GM23338 (cell line): ENCODE measurements at regions not wholly inside any gene's neighbourhood (a gene's known extent, or its start where the extent isn't known, plus 50 kb on each side); places are given as distances from the start of the nearest gene placed in this dataset.

Source experiments
- ATAC-seq: fragments of 200-7000 bp; cut with Tn5 transposase; 3 replicates; pipeline ENCODE4 v1.9.1; 2020
- DNase-seq: peaks from one replicate; pipeline ENCODE4 v3.0.0-alpha.2; 2015; ENCODE audit warnings: low spot score
- H2AFZ ChIP-seq: fragments of 200-600 bp; sonication (generic); 2 replicates; pipeline ENCODE4 v1.8.0; 2016; ENCODE audit warnings: antibody characterized with exemption, mild to moderate bottlenecking, moderate library complexity
- H3F3A ChIP-seq: fragments of 200-600 bp; sonication (generic); replicated peaks from 2 replicates; pipeline ENCODE4 v1.8.0; 2017; ENCODE audit warnings: antibody characterized with exemption, mixed run types, low read depth
- H3K27ac ChIP-seq: fragments of 200-600 bp; sonication (generic); 2 replicates; pipeline ENCODE4 v1.6.1; 2016; ENCODE audit warnings: low read depth
- H3K27me3 ChIP-seq: fragments of 200-600 bp; sonication (generic); 2 replicates; pipeline ENCODE4 v1.8.0; 2016; ENCODE audit warnings: mild to moderate bottlenecking, mixed run types, moderate library complexity; ENCODE audit not compliant: insufficient read depth
- H3K36me3 ChIP-seq: fragments of 200-600 bp; sonication (generic); 2 replicates; pipeline ENCODE4 v1.8.0; 2016; ENCODE audit warnings: mild to moderate bottlenecking; ENCODE audit not compliant: insufficient read depth
- H3K4me1 ChIP-seq: fragments of 200-600 bp; sonication (generic); 2 replicates; pipeline ENCODE4 v1.8.0; 2016; ENCODE audit warnings: mild to moderate bottlenecking, moderate library complexity; ENCODE audit not compliant: insufficient read depth
- H3K4me2 ChIP-seq: fragments of 200-600 bp; sonication (generic); 2 replicates; pipeline ENCODE4 v1.7.1; 2017; ENCODE audit warnings: mixed run types
- H3K4me3 ChIP-seq: fragments of 200-600 bp; sonication (generic); 2 replicates; pipeline ENCODE4 v1.6.1; 2016; ENCODE audit warnings: mixed run types
- H3K79me2 ChIP-seq: fragments of 200-600 bp; sonication (generic); replicated peaks from 2 replicates; pipeline ENCODE4 v1.8.0; 2017; ENCODE audit warnings: mild to moderate bottlenecking; ENCODE audit not compliant: insufficient read depth
- H3K9me2 ChIP-seq: fragments of 200-600 bp; sonication (generic); 2 replicates; pipeline ENCODE4 v1.8.0; 2017; ENCODE audit not compliant: insufficient read depth
- H4K20me1 ChIP-seq: fragments of 200-600 bp; sonication (generic); replicated peaks from 2 replicates; pipeline ENCODE4 v1.8.0; 2017; ENCODE audit warnings: mild to moderate bottlenecking; ENCODE audit not compliant: insufficient read depth
- H3K27ac Mint-ChIP-seq: 2 replicates; pipeline ENCODE4 v1.8.0; 2020; ENCODE audit warnings: inconsistent platforms, mild to moderate bottlenecking, moderate library complexity, mixed read lengths
- H3K27me3 Mint-ChIP-seq: 3 replicates; pipeline ENCODE4 v1.8.0; 2022; ENCODE audit warnings: low read depth, mild to moderate bottlenecking, moderate library complexity, mixed read lengths, inconsistent platforms; ENCODE audit not compliant: insufficient read depth, poor library complexity
- H3K36me3 Mint-ChIP-seq: 3 replicates; pipeline ENCODE4 v1.8.0; 2021; ENCODE audit warnings: low read depth, mild to moderate bottlenecking, inconsistent platforms, moderate library complexity, mixed read lengths
- H3K4me1 Mint-ChIP-seq: 3 replicates; pipeline ENCODE4 v1.8.0; 2020; ENCODE audit warnings: mild to moderate bottlenecking, inconsistent platforms, mixed read lengths
- H3K4me3 Mint-ChIP-seq: 3 replicates; pipeline ENCODE4 v1.8.0; 2021; ENCODE audit warnings: moderate library complexity, mild to moderate bottlenecking, inconsistent platforms, mixed read lengths
- H3K9me3 Mint-ChIP-seq: 3 replicates; pipeline ENCODE4 v1.8.0; 2020; ENCODE audit warnings: moderate library complexity, mild to moderate bottlenecking, inconsistent platforms, mixed read lengths
- CREB1 ChIP-seq: fragments of 250-450 bp; sonication (Bioruptor Pico); IDR thresholded peaks from 2 replicates; pipeline ENCODE4 v1.5.0; 2020; ENCODE audit warnings: low read depth, mild to moderate bottlenecking, moderate library complexity
- EZH2 ChIP-seq: fragments of 200-600 bp; sonication (generic); IDR thresholded peaks from one replicate; pipeline ENCODE4 v1.8.0; 2017; ENCODE audit warnings: antibody characterized with exemption, mild to moderate bottlenecking, low read depth; ENCODE audit not compliant: unreplicated experiment
- EZH2phosphoT487 ChIP-seq: fragments of 200-600 bp; sonication (generic); IDR thresholded peaks from one replicate; pipeline ENCODE4 v1.8.1; 2018; ENCODE audit warnings: antibody characterized with exemption; ENCODE audit not compliant: unreplicated experiment
- JUNB ChIP-seq: IDR thresholded peaks from one replicate; pipeline ENCODE4 v1.6.1; 2016; ENCODE audit warnings: antibody characterized with exemption; ENCODE audit not compliant: unreplicated experiment
- NANOG ChIP-seq: IDR thresholded peaks from 2 replicates; pipeline ENCODE4 v1.6.1; 2016; ENCODE audit warnings: antibody characterized with exemption, borderline replicate concordance
- POLR2AphosphoS5 ChIP-seq: IDR thresholded peaks from 2 replicates; pipeline ENCODE4 v1.6.1; 2016; ENCODE audit warnings: antibody characterized with exemption, low read depth
- STAT1 ChIP-seq: IDR thresholded peaks from one replicate; pipeline ENCODE4 v1.6.1; 2016; ENCODE audit warnings: antibody characterized with exemption; ENCODE audit not compliant: unreplicated experiment
- ZNF114 ChIP-seq: fragments of 250-450 bp; sonication (Bioruptor Pico); IDR thresholded peaks from 2 replicates; pipeline ENCODE4 v1.5.0; 2020; ENCODE audit warnings: mild to moderate bottlenecking, moderate library complexity
- ZNF331 ChIP-seq: fragments of 250-450 bp; sonication (Bioruptor Pico); IDR thresholded peaks from 2 replicates; pipeline ENCODE4 v1.5.0; 2020; ENCODE audit warnings: low read depth, mild to moderate bottlenecking, moderate library complexity
- TF ChIP-seq, protein P1 (sequence below), 2 experiments: fragments of 200-600 bp in 1 of 2; sonication (generic) in 1 of 2; conservative IDR thresholded peaks; 2 replicates each; pipeline versions ENCODE4 v1.5.1 to v1.6.1; 2016 to 2017; ENCODE audit warnings: antibody characterized with exemption in 2 of 2, low read depth in 2 of 2, mild to moderate bottlenecking in 2 of 2, moderate library complexity in 1 of 2
- TF ChIP-seq, protein P2 (sequence below): IDR thresholded peaks from 2 replicates; pipeline ENCODE4 v1.6.1; 2016; ENCODE audit warnings: antibody characterized with exemption
- TF ChIP-seq, protein P3 (sequence below): IDR thresholded peaks from one replicate; pipeline ENCODE4 v1.6.1; 2018; ENCODE audit warnings: antibody characterized with exemption; ENCODE audit not compliant: unreplicated experiment
- TF ChIP-seq, protein P4 (sequence below): fragments of 250-450 bp; sonication (Bioruptor Pico); IDR thresholded peaks from 2 replicates; pipeline ENCODE4 v1.5.0; 2020; ENCODE audit warnings: mild to moderate bottlenecking, moderate library complexity

DNA sequence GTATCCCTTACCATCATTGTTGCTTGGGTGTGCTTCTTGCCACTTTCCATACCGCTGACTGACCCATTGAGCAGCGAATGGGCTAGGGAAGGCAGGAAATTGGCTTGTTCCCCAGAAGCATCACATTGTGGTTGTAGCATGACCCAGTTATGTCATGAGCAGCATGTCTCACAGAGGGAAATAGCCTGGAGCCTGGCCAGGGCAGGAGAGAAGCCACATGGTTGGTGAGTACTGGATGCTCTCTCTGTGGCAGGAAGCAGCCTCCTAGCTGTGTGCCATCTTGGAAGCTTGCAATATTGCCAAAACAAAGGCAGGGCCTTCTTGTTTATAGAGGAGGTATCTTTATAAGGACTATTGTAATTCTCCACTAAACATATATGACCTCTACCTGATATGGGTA lies 482.6 kb downstream of the PIK3C3 start:
- Mint-ChIP-seq H3K4me1 (no peaks in the 10 kb centered on the region), H3K27ac (no peak overlapping the region), H3K4me3 (no peak overlapping the region), H3K36me3 (peaks cover 3% of the 10 kb centered on the region; the same call in 1 of the 3 replicates), H3K27me3 (no peaks in the 10 kb centered on the region), H3K9me3 (peaks cover 10% of the 10 kb centered on the region; the same call in 2 of the 3 replicates)
- no peak overlapping the region for H3K27ac ChIP-seq
- no peaks in the 10 kb centered on the region for H3K79me2 ChIP-seq
- TF ChIP-seq EZH2phosphoT487 (no peak), ZNF331 (no peak), CREB1 (CRISPR knock-in tag) (no peak), STAT1 (no peak), ZNF114 (no peak), JUNB (no peak), EZH2 (no peak), POLR2AphosphoS5 (no peak), NANOG (no peak)
- TF ChIP-seq, protein P1, sequence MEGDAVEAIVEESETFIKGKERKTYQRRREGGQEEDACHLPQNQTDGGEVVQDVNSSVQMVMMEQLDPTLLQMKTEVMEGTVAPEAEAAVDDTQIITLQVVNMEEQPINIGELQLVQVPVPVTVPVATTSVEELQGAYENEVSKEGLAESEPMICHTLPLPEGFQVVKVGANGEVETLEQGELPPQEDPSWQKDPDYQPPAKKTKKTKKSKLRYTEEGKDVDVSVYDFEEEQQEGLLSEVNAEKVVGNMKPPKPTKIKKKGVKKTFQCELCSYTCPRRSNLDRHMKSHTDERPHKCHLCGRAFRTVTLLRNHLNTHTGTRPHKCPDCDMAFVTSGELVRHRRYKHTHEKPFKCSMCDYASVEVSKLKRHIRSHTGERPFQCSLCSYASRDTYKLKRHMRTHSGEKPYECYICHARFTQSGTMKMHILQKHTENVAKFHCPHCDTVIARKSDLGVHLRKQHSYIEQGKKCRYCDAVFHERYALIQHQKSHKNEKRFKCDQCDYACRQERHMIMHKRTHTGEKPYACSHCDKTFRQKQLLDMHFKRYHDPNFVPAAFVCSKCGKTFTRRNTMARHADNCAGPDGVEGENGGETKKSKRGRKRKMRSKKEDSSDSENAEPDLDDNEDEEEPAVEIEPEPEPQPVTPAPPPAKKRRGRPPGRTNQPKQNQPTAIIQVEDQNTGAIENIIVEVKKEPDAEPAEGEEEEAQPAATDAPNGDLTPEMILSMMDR (conservative IDR thresholded peaks at IDR 0.05; ENCODE audit: low read depth in 2 of 2), result no peak
- TF ChIP-seq, protein P2, sequence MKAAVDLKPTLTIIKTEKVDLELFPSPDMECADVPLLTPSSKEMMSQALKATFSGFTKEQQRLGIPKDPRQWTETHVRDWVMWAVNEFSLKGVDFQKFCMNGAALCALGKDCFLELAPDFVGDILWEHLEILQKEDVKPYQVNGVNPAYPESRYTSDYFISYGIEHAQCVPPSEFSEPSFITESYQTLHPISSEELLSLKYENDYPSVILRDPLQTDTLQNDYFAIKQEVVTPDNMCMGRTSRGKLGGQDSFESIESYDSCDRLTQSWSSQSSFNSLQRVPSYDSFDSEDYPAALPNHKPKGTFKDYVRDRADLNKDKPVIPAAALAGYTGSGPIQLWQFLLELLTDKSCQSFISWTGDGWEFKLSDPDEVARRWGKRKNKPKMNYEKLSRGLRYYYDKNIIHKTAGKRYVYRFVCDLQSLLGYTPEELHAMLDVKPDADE, result no peak
- TF ChIP-seq, protein P3, sequence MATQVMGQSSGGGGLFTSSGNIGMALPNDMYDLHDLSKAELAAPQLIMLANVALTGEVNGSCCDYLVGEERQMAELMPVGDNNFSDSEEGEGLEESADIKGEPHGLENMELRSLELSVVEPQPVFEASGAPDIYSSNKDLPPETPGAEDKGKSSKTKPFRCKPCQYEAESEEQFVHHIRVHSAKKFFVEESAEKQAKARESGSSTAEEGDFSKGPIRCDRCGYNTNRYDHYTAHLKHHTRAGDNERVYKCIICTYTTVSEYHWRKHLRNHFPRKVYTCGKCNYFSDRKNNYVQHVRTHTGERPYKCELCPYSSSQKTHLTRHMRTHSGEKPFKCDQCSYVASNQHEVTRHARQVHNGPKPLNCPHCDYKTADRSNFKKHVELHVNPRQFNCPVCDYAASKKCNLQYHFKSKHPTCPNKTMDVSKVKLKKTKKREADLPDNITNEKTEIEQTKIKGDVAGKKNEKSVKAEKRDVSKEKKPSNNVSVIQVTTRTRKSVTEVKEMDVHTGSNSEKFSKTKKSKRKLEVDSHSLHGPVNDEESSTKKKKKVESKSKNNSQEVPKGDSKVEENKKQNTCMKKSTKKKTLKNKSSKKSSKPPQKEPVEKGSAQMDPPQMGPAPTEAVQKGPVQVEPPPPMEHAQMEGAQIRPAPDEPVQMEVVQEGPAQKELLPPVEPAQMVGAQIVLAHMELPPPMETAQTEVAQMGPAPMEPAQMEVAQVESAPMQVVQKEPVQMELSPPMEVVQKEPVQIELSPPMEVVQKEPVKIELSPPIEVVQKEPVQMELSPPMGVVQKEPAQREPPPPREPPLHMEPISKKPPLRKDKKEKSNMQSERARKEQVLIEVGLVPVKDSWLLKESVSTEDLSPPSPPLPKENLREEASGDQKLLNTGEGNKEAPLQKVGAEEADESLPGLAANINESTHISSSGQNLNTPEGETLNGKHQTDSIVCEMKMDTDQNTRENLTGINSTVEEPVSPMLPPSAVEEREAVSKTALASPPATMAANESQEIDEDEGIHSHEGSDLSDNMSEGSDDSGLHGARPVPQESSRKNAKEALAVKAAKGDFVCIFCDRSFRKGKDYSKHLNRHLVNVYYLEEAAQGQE, result no peak
- TF ChIP-seq, protein P4, sequence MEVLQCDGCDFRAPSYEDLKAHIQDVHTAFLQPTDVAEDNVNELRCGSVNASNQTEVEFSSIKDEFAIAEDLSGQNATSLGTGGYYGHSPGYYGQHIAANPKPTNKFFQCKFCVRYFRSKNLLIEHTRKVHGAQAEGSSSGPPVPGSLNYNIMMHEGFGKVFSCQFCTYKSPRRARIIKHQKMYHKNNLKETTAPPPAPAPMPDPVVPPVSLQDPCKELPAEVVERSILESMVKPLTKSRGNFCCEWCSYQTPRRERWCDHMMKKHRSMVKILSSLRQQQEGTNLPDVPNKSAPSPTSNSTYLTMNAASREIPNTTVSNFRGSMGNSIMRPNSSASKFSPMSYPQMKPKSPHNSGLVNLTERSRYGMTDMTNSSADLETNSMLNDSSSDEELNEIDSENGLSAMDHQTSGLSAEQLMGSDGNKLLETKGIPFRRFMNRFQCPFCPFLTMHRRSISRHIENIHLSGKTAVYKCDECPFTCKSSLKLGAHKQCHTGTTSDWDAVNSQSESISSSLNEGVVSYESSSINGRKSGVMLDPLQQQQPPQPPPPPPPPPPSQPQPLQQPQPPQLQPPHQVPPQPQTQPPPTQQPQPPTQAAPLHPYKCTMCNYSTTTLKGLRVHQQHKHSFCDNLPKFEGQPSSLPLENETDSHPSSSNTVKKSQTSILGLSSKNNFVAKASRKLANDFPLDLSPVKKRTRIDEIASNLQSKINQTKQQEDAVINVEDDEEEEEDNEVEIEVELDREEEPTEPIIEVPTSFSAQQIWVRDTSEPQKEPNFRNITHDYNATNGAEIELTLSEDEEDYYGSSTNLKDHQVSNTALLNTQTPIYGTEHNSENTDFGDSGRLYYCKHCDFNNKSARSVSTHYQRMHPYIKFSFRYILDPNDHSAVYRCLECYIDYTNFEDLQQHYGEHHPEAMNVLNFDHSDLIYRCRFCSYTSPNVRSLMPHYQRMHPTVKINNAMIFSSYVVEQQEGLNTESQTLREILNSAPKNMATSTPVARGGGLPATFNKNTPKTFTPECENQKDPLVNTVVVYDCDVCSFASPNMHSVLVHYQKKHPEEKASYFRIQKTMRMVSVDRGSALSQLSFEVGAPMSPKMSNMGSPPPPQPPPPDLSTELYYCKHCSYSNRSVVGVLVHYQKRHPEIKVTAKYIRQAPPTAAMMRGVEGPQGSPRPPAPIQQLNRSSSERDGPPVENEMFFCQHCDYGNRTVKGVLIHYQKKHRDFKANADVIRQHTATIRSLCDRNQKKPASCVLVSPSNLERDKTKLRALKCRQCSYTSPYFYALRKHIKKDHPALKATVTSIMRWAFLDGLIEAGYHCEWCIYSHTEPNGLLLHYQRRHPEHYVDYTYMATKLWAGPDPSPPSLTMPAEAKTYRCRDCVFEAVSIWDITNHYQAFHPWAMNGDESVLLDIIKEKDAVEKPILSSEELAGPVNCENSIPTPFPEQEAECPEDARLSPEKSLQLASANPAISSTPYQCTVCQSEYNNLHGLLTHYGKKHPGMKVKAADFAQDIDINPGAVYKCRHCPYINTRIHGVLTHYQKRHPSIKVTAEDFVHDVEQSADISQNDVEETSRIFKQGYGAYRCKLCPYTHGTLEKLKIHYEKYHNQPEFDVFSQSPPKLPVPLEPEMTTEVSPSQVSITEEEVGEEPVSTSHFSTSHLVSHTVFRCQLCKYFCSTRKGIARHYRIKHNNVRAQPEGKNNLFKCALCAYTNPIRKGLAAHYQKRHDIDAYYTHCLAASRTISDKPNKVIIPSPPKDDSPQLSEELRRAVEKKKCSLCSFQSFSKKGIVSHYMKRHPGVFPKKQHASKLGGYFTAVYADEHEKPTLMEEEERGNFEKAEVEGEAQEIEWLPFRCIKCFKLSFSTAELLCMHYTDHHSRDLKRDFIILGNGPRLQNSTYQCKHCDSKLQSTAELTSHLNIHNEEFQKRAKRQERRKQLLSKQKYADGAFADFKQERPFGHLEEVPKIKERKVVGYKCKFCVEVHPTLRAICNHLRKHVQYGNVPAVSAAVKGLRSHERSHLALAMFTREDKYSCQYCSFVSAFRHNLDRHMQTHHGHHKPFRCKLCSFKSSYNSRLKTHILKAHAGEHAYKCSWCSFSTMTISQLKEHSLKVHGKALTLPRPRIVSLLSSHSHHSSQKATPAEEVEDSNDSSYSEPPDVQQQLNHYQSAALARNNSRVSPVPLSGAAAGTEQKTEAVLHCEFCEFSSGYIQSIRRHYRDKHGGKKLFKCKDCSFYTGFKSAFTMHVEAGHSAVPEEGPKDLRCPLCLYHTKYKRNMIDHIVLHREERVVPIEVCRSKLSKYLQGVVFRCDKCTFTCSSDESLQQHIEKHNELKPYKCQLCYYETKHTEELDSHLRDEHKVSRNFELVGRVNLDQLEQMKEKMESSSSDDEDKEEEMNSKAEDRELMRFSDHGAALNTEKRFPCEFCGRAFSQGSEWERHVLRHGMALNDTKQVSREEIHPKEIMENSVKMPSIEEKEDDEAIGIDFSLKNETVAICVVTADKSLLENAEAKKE, result no peak
- H3K36me3 ChIP-seq, result no peaks in the 10 kb centered on the region
- no peaks in the 10 kb centered on the region for H3K4me1 ChIP-seq
- H4K20me1 ChIP-seq, result no peaks in the 10 kb centered on the region
- no peaks in the 10 kb centered on the region for H3K27me3 ChIP-seq
- H2AFZ ChIP-seq, result no peak overlapping the region
- ATAC-seq (no peak), DNase-seq (no peak)
- no peaks in the 10 kb centered on the region for H3F3A ChIP-seq
- H3K4me2 ChIP-seq, result no peak overlapping the region
- 0 out of 2 replicates have a peak, but pooled peaks cover 3% of the 10 kb centered on the region for H3K9me2 ChIP-seq
- H3K4me3 ChIP-seq, result no peak overlapping the region
